LoVo (cell line): ENCODE measurements at regions not wholly inside any gene's neighbourhood (a gene's known extent, or its start where the extent isn't known, plus 50 kb on each side); places are given as distances from the start of the nearest gene placed in this dataset.
A peak's percentile ranks its signal among the peaks of the same experiment; 100 is the strongest.
"Not testable (repeated sequence)": the region's sequence is repeated elsewhere in the genome, so short reads cannot be mapped to it uniquely, and the experiment has no call there.

Source experiments
- DNase-seq: peaks from one replicate; pipeline ENCODE4 v3.0.0-alpha.2; 2016; ENCODE audit warnings: low spot score

DNA sequence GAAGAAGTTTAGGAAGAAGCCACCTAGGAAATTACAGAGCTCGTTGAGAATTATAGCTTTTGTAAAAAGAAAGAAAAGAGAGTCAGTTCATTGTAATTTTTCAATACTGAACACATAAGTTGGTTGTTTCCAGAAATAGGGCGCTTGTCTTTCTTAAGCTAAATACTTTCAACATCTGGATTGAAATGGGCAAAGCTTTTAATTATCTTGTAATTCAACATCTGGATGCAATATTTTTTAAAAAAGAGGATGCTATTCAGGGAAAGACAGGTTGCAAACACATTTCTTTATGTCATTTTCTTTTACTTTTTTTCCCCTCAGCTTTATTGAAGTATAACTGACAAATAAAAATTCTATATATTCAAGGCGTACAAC, 100.7 kb upstream of the TRPC7 start:
- no peak for DNase-seq

DNA sequence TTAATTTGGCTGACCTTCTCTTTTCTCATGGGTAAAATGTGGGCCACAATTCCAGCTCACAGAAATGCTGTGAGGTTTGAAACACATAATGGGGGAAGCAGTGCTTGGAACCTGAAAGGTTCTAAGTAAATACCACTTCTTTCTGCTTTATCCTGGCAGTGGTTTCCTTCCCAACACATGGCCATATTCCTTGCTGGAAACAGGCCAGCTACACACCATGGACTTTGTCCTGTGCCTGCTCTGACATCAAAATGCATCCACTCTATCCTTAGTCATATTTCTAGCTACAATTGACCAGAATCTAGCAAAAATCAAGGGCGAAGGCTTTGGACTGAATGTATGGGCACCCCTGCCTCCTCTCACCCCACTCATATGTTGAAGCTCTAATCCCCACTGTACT, 93.1 kb upstream of the TRPC7 start:
- peak; percentile 29 for DNase-seq

DNA sequence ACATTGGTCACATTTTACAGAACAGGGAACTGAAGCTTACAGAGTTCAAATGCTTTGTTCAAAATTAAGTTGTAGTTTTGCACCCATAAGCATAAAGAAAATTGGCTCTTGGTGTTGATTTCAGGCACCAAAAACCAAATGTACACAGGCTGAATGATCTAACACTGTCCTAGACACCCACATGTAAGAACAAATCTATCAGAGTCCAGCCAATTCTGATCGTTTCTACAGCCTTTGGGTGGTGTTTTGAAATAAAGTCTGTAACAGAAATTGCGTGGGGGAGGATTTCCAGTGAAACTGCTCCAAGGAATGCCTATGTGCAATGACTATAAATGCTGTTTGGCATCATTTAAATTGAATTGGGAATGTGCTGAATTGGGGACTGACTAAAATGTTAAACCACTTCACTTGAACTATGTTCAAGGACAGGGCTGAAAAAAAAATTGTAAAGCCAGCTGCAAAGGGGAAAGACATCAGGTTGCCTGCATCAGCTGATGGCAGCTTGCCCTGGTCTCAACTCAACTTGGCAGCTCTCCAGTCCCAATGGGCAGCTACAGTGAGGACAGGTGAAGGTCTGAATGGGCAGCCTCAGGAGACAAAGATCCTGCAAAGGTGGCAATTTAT, 92.2 kb upstream of the TRPC7 start:
- no peak for DNase-seq

DNA sequence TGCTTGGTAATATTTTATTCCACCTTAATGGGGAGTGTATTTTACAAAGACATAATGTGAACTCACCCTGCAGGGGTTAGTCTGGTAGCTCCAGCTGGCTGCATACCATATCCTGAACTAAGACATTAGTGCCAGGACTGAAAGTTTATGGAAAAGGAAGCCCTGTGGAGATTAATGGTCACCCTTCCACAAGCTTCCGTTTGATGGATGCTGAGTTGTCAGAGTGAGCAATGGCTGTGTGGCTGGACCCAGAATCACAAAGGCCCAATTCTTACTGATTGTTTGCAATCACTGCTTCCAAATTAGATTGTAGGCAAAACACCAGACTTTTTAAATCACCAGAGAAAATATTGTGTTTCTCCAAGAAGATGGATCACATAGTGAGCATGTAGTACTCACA, 90.1 kb upstream of the TRPC7 start:
- no peak for DNase-seq

DNA sequence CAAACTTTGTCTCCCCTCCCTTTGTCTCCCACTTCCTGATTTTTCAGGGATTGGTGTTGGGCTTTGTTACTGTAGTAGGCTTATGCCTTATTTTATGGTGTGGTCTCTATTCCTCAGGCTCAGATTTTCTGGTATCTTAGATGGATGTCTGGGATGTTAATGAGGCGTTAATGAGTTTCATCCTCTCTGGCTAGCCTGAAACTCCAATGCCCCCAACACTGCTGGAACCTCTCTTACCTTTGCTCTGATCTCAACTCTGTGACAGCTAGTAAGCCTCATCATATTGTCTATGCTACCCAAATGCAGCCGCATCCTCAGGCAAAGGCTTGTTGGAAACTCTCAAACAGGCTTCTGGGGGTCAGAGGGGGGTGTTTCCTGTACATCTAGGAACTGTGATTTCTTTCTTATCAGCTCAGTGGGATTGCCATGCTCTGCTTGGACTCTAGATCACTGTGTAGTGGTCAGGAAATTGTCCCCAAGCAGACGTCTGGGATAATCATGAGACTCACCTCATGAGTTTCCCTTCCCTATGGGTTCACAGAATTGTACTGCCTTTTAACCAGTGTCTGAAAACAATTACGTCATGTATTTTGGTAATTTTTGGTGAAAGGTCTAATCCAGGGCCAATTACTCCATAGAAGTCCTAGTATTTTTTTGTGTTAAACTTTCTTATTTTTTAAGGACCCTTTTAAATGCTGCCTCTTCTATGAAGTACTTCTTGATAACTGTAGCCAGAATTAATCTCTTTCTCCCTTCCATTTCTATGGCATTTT, 88.8 kb upstream of the TRPC7 start:
- DNase-seq, result no peak

DNA sequence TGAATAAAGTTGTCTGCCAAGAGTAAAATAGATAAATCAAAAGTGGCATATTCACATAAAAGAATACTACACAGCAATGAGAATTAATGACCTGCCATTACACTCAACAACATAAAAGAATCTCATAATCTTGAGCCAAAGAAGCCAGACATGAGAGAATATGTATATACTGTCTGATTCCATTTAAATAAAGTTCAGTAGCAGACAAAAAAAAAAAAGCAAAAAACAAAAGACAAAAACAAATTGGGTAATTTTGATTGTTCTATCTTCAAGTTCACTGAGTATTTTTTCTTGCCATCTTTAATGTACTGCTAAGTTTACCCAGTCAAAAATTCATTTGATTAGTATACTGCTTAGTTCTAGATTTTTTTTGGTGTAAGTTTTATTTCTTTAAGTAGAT, 87.9 kb upstream of the TRPC7 start:
- no peak for DNase-seq

DNA sequence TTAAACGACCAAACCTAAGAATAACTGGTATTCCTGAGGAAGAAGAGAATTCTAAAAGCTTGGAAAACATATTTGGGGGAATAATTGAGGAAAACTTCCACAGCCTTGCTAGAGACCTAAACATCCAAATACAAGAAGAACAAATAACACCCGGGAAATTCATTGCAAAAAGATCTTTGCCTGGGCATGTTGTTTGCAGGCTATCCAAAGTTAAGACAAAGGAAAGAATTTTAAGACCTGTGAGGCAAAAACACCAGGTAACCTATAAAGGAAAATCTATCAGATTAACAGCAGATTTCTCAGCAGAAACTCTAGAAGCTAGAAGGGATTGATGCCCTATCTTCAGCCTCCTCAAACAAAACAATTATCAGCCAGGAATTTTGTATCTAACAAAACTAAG, 82.2 kb upstream of the TRPC7 start:
- not testable (repeated sequence) for DNase-seq

DNA sequence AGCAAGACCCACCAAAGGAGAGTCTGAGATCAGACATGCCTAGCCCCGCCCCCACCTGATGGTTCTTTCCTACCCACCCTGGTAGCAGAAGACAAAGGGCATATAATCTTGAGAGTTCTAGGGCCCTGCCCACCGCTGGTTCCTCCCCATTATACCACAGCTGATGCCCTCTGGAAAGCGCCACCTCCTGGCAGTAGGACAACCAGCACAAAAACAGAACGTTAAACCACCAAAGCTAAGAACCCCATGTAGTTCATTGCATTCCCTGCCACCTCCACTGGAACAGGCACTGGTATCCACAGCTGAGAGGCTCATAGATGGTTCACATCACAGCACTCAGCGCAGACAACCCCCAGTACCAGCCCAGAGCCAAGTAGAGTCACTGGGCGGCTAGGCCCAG, 81.2 kb upstream of the TRPC7 start:
- no peak for DNase-seq

DNA sequence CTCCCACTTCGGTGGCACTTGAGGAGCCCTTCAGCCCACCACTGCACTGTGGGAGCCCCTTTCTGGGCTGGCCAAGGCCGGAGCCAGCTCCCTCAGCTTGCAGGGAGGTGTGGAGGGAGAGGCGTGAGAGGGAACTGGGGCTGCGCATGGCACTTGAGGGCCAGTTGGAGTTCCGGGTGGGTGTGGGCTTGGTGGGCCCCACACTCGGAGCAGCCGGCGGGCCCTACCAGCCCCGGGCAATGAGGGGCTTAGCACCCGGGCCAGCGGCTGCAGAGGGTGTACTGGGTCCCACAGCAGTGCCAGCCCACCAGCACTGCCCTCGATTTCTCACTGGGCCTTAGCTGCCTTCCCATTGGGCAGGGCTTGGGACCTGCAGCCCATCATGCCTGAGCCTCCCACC, 78.8 kb upstream of the TRPC7 start:
- not testable (repeated sequence) for DNase-seq

DNA sequence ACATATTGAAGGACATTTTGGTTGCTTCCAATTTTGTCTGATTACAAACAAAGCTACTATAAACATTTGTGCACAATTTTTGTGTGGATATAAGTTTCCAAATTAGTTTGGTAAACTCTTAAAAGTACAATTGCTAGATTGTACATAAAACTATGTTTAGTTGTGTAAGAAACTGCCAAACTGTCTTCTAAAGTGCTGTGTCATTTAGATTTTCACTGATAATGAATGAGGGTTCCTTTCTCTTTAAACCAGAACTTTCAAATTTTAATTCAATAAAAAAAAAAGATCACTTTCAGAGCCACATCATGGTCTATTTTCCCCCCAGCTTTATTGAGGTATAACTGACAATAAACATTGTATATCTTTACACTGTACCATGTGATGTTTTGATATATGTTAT, 74.0 kb upstream of the TRPC7 start:
- no peak for DNase-seq

DNA sequence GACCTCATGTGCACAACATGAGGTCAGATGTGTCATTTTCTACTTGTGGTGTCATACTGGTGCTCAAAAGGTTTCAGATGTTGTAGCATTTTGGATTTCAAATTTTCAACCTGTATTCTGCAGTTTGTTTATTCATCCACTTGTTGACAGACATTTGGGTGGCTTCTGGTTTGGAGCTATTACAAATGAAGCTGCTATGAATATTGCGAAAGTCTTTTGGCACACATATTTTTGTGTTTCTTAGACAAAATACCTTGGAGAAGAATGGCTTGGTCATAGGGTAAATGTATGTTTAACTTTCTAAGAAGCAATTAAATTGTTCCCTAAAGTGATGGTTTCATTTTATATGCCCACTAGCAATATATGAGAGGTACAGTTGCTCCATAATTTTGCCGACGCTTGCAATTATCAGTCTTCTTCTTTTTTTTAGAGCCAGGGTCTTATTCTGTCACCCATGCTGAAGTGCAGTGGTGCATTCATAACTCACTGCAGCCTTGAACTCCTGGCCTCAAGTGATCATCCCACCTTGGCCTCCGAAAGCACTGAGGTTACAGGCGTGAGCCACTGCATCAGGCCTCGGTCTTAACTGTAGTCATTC, 70.7 kb upstream of the TRPC7 start:
- no peak for DNase-seq

DNA sequence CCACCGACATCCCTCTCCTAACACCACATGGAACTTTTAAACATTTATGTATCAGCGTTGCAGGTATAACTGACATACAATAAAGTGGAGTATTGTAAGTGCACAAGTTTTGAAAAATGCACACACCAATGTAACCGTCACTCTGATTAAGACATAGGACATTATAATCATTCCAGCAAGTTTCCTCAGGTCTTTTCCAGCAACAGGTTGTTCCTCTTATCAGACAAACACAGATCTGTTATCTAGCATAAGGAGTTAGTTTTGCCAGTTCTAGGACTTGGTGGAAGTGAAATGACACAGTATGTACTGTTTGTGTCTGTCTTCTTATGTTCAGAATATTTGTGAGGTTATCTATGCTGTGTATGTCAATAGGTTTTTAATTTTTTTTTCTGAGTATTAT, 69.5 kb upstream of the TRPC7 start:
- no peak for DNase-seq

DNA sequence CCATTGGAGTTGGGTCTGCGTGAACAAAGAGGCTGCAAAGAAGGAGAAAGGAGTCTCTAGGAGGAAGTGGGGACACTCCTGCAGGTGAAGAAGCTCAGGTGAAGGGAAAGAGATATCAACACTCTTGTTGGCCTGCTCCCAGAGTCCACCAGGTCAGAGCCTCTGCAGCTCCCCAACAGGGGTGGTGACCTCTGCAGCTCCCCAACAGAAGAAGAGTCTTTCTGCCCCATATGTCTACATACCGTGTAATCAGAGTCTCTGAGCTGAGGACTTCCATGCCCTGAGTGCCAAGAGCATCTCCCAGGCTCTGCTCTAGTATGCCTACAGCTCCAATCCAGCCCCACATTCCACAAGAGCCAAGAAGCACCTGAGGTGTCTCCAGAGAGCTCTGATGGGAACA, 67.4 kb upstream of the TRPC7 start:
- DNase-seq, result no peak

DNA sequence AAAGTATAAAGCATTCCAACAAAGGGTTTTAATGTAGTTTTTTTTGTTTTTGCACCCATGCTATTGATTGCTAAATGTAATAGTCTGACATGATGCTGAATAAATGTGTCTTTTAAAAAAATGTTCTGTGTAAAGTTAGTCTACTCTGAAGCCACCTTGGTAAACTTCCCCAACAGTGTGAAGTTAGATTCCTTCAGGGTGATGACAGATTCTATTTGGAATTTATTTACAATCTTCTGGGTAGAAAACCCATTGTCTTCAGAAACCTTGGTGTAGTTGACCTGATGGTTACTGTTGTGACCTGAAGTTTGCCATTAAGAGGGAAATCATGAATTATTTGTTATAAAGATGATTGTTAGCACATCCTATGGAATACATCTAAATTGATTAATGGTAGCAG, 64.7 kb upstream of the TRPC7 start:
- DNase-seq, result no peak

DNA sequence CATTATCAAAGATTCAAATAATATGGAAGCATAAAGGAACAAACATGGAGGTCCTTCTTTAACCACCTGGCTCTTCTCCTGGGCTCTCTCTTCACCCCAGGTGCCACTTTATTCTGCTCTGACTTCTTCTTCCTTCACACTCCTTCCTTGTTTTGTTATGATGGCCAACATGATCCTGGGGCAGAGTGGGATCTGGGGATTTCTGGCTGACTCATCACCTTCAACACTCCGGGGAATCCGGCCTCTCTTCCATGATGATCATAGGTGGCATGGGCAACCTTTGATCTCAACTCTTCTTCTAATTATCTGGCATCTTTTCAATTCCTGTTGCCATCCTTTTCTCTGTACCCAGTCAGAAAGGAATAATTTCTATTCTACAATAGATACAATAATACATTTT, 62.1 kb upstream of the TRPC7 start:
- peak; percentile 24 for DNase-seq

DNA sequence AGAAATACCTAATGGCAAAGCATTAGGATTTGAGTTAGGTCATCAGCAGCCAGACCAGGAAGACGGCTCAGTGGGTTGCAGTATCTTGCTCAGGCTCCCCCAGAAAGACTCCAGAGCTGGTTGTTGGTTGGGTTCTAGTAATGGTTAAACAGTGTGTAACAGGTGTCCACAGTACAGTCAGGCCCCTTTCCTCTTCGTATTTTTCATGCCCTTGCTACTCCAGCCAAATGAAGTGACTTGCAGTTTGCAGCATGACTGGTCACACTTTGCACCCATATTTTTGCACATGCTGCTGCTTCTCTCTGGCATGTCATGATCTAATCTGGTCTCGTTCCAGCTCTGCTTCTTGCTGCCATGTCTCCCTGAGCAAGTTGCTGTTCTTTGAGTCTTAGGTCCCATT, 60.6 kb upstream of the TRPC7 start:
- DNase-seq, result no peak

DNA sequence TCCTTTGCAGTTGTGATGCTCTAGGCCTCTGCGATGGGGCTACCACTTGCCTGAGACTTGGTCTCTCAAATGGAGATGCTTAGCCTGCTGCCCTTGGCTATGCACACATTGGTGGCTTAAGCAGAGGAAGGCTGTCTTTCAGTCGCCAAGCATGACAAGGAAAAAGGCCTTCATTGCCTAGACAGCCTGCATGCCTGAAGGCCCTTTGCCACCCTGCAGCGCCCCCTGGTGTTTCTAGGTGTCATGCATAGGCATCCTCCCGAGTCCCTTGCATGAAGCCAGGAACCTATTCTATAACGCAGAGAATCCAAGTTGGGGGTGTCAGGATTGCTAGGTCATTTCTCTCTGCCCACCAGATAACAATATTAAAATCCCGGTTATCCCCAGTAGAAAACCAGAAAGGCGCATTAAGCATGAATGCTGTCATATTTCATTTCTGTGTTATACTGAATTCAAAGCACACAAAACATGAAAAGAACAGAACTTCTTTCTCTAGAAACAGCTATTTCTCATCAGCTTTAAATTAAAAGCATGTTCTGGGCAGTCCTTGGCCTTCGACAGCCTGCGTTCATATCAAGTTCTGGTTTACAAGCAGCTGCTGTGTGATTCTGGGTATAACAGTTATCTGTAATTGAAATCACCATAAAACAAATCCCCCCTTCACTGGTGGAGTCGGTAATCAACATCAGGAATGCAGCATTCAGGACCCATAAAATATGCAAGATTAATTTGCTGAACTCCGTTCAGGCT, 59.7 kb upstream of the TRPC7 start:
- peak; percentile 69 for DNase-seq

DNA sequence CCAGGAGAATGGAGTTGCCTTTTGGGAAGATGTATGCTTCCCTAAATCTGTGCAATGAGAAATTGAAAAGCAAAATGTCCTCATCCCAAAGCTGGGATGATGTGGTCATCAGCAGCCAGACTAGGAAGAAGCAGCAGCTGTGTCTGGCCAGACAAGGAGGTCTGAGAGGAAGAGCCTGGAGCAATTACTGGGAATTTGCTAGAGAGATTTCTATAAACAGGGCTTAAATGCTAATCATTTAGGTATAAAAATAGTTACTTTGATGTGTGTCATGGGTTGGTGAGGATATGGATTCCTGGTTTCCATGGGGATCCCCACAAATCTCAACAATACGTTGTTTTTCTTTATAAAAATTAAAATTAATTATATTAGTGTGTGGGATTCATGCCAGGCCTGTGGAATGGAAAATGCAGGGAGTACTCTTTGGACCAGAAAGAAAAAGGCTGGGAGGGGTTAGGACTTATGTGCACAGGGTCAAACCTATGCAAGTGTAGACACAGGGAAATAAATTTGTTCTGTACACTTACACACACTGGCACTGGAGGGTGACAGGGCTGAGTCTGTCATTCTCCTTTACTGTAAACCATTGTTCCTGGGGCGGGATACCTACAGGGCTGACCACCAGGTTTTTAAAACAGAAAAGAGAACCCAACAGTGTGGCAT, 58.7 kb upstream of the TRPC7 start:
- DNase-seq, result no peak

DNA sequence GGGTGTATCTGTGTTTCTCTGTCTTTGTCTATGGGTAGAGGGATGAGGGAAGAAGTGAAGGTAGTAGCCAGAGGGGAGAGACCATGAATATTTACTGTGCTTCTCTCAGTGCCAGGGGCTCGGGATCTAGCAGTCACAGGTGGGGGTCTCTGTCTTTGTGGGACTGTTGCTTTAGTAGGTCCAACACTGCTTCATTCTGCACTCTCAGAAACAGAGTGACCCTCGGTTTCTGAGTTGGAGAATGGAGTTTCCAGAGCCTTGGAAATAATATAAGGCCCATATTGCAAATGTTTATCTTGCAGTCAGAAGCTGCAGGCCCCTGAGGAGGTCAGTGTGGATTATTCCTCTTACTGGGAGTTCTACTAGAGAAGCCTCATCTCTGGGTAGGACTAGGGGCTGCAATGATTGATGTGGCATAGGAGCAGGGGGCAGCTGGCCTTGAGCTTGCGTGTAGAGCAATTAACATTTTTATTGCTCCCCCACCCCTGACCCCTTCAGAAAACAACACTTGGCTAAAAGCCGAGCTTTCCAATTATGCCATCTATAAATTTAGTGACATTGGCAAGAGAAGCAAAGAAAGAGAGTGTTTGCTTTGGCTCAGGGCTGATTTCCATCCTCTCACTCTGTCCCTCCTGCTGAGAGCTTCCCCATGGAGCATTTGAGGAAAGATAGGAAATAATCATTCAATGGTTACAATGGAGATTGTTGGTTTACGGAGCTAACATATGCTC, 55.0 kb upstream of the TRPC7 start:
- DNase-seq, result peak; percentile 34

DNA sequence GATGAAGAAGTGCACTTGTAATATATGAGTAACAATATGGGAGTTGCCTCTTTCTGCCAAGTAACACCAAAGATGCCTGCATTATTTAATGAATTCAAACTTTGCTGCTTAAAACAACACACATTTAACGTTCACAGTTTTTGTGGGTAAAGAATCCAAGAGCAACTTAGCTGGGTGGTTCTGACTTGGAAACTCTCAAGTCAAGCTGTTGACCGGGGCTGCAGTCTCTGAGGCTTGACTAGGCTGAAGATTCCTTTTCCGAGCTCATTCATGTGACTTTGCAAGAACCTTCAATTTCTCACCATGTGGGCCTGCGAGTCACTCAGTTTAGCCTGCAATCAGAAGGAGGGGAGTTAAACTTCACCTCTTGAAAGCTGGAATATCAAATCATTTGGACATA, 53.0 kb upstream of the TRPC7 start:
- DNase-seq, result no peak
